ENCODE measurements at regions not wholly inside any gene's neighbourhood (a gene's known extent, or its start where the extent isn't known, plus 50 kb on each side); places are given as distances from the start of the nearest gene placed in this dataset.

- Histone ChIP-seq H2BK20ac (ENCODE audit: low read depth, low read length, poor library complexity, severe bottlenecking) (no peak overlapping the region), H3K56ac (ENCODE audit: insufficient read length, low read depth, low read length) (no peak overlapping the region), H3K4me1 (ENCODE audit: insufficient read depth, low read length) (no peaks in the 10 kb centered on the region; the same call in 1 of the 2 replicates), H4K5ac (ENCODE audit: insufficient read length, low read depth, low read length) (no peak overlapping the region), H4K20me1 (ENCODE audit: control insufficient read depth, insufficient read depth, insufficient read length) (no peaks in the 10 kb centered on the region), H4K8ac (replicated peaks; ENCODE audit: insufficient read length, low read depth, low read length) (no peak overlapping the region), H2AK5ac (ENCODE audit: insufficient read length, low read length) (no peak overlapping the region), H3T11ph (ENCODE audit: low read length) (no peak overlapping the region), H3K27ac (ENCODE audit: insufficient read length, low read depth, low read length) (no peak overlapping the region), H3K79me2 (ENCODE audit: insufficient read depth, low read length) (no peaks in the 10 kb centered on the region), H2BK5ac (ENCODE audit: insufficient read length, low read length) (no peak overlapping the region), H3K4me2 (ENCODE audit: insufficient read depth, insufficient read length, low read length) (no peak overlapping the region), H3K9ac (ENCODE audit: extremely low read depth, insufficient read length, low read length) (no peak overlapping the region), H3K23me2 (ENCODE audit: insufficient read length, low read depth, low read length, poor library complexity, severe bottlenecking) (no peaks in the 10 kb centered on the region), H2BK15ac (ENCODE audit: low read depth, low read length) (no peak overlapping the region), H3K4ac (ENCODE audit: low read depth, low read length) (no peak overlapping the region), H3K14ac (ENCODE audit: insufficient read depth, low read length) (no peak overlapping the region), H3K23ac (ENCODE audit: insufficient read length, low read depth, low read length) (no peak overlapping the region), H3K27me3 (ENCODE audit: insufficient read depth, low read length) (no peaks in the 10 kb centered on the region), H3K9me3 (ENCODE audit: control insufficient read depth, low read depth, low read length) (no peaks in the 10 kb centered on the region), H2AFZ (ENCODE audit: low read length) (no peak overlapping the region), H2BK12ac (ENCODE audit: insufficient read length, low read depth, low read length) (no peak overlapping the region), H2BK120ac (ENCODE audit: low read depth, low read length, poor library complexity, severe bottlenecking) (no peak overlapping the region), H3K18ac (ENCODE audit: insufficient read length, low read depth, low read length) (no peak overlapping the region), H4K91ac (ENCODE audit: insufficient read length, low read depth, low read length) (no peak overlapping the region), H3K79me1 (ENCODE audit: insufficient read depth, low read depth, low read length, poor library complexity, severe bottlenecking) (no peaks in the 10 kb centered on the region)
- no peaks in the 10 kb centered on the region for H3K9me3 Mint-ChIP-seq
- H3K36me3 Mint-ChIP-seq (ENCODE audit: insufficient read depth in 1 of 3, low read depth in 3 of 3): no peaks in the 10 kb centered on the region
- no peaks in the 10 kb centered on the region; the same call in 1 of the 2 replicates for H3K27me3 Mint-ChIP-seq (ENCODE audit: low read depth)
- no peak for TF ChIP-seq CTCF (conservative IDR thresholded peaks at IDR 0.05)
- no peak overlapping the region for H3K4me3 Mint-ChIP-seq
- no peak for DNase-seq
- H3K27ac Mint-ChIP-seq: peak overlapping the region in 2 of 3 experiments; percentile 63 to 92; a peak in 3 of 7 replicates
- H3K4me1 Mint-ChIP-seq: peaks cover 24 to 31% of the 10 kb centered on the region in 2 experiments
- no CpG with 5 or more reads among the region's 1 CpG for WGBS (ENCODE audit: extremely low coverage, insufficient read length, low lambda C conversion rate)
Observed at GRCh38 chr11:87966694-87967093, 208.5 kb downstream of the RAB38 start.

Measured in H9 (cell line).